Neuronal stem cell (in vitro differentiated cells): ENCODE measurements at regions not wholly inside any gene's neighbourhood (a gene's known extent, or its start where the extent isn't known, plus 50 kb on each side); places are given as distances from the start of the nearest gene placed in this dataset.
A peak's percentile ranks its signal among the peaks of the same experiment; 100 is the strongest.

Experiments
- DNase-seq: peaks from one replicate; pipeline ENCODE4 v3.0.0-alpha.2; 2013; ENCODE audit warnings: low spot score
- H2AFZ ChIP-seq: one replicate; pipeline ENCODE4 v1.6.1; 2013; ENCODE audit warnings: mild to moderate bottlenecking, low read length, inconsistent platforms
- H2AK5ac ChIP-seq: 2 replicates; pipeline ENCODE4 v1.6.1; 2013; ENCODE audit warnings: low read depth, mild to moderate bottlenecking, inconsistent platforms, low read length, moderate library complexity, mixed read lengths
- H2BK120ac ChIP-seq: 2 replicates; pipeline ENCODE4 v1.6.1; 2013; ENCODE audit warnings: low read depth, mild to moderate bottlenecking, inconsistent platforms, low read length, moderate library complexity, mixed read lengths
- H2BK12ac ChIP-seq: one replicate; pipeline ENCODE4 v1.6.1; 2013; ENCODE audit warnings: low read length, inconsistent platforms
- H2BK15ac ChIP-seq: 2 replicates; pipeline ENCODE4 v1.6.1; 2013; ENCODE audit warnings: mild to moderate bottlenecking, low read length, inconsistent platforms, mixed read lengths
- H2BK5ac ChIP-seq: one replicate; pipeline ENCODE4 v1.6.1; 2013; ENCODE audit warnings: inconsistent platforms, mild to moderate bottlenecking, low read length, moderate library complexity
- H3K14ac ChIP-seq: one replicate; pipeline ENCODE4 v1.6.1; 2013; ENCODE audit warnings: low read length, inconsistent platforms
- H3K18ac ChIP-seq: 2 replicates; pipeline ENCODE4 v1.6.1; 2013; ENCODE audit warnings: low read length, inconsistent platforms
- H3K23ac ChIP-seq: 2 replicates; pipeline ENCODE4 v1.6.1; 2013; ENCODE audit warnings: low read depth, mild to moderate bottlenecking, mixed read lengths, low read length, inconsistent platforms; ENCODE audit not compliant: poor library complexity
- H3K27ac ChIP-seq: replicated peaks from 3 replicates; pipeline ENCODE4 v1.5.1; 2013; ENCODE audit warnings: low read length, inconsistent platforms
- H3K27me3 ChIP-seq, 3 experiments: 2 replicates each; pipeline ENCODE4 v1.6.1; 2013; ENCODE audit warnings: low read length in 3 of 3, mild to moderate bottlenecking in 2 of 3, inconsistent platforms in 1 of 3, low read depth in 1 of 3, mixed read lengths in 1 of 3, moderate library complexity in 1 of 3; ENCODE audit not compliant: control insufficient read depth in 3 of 3, insufficient read depth in 3 of 3
- H3K36me3 ChIP-seq, 2 donors: replicated peaks in 1 of 2; 2 replicates each; pipeline ENCODE4 v1.6.1; 2013; ENCODE audit warnings: low read length in 2 of 2; ENCODE audit not compliant: control insufficient read depth in 2 of 2, insufficient read depth in 2 of 2
- H3K4ac ChIP-seq: 2 replicates; pipeline ENCODE4 v1.6.1; 2013; ENCODE audit warnings: inconsistent platforms, mild to moderate bottlenecking, low read length, moderate library complexity
- H3K4me1 ChIP-seq, 2 donors: 1 replicate in 1 of 2; 2 replicates in 1 of 2; pipeline ENCODE4 v1.6.1; 2013; ENCODE audit warnings: low read length in 2 of 2, low read depth in 1 of 2; ENCODE audit not compliant: control insufficient read depth in 2 of 2, insufficient read depth in 1 of 2
- H3K4me2 ChIP-seq: one replicate; pipeline ENCODE4 v1.6.1; 2013; ENCODE audit warnings: mild to moderate bottlenecking, low read length, inconsistent platforms; ENCODE audit not compliant: insufficient read depth, poor library complexity, severe bottlenecking
- H3K4me3 ChIP-seq, 2 donors: 2 replicates each; pipeline ENCODE4 v1.5.1; 2013; ENCODE audit warnings: low read length in 2 of 2, mild to moderate bottlenecking in 2 of 2, inconsistent platforms in 1 of 2, moderate library complexity in 1 of 2
- H3K79me1 ChIP-seq: one replicate; pipeline ENCODE4 v1.6.1; 2013; ENCODE audit warnings: low read depth, mild to moderate bottlenecking, inconsistent platforms, low read length, moderate library complexity
- H3K9ac ChIP-seq: one replicate; pipeline ENCODE4 v1.6.1; 2013; ENCODE audit warnings: mild to moderate bottlenecking, low read depth, low read length, inconsistent platforms; ENCODE audit not compliant: poor library complexity
- H3K9me3 ChIP-seq, 2 donors: replicated peaks in 1 of 2; 2 replicates each; pipeline versions ENCODE3 to v1.6.1; 2013; ENCODE audit warnings: low read length in 2 of 2, mild to moderate bottlenecking in 2 of 2, inconsistent platforms in 1 of 2, low read depth in 1 of 2, mixed read lengths in 1 of 2, moderate library complexity in 1 of 2; ENCODE audit not compliant: control insufficient read depth in 2 of 2, insufficient read depth in 1 of 2
- H4K8ac ChIP-seq: one replicate; pipeline ENCODE4 v1.6.1; 2013; ENCODE audit warnings: low read depth, mild to moderate bottlenecking, inconsistent platforms, low read length, moderate library complexity
- H4K91ac ChIP-seq: one replicate; pipeline ENCODE4 v1.6.1; 2013; ENCODE audit warnings: low read length, low read depth, mild to moderate bottlenecking, inconsistent platforms; ENCODE audit not compliant: poor library complexity
- WGBS, 2 donors: extraction: QIAGEN DNeasy Blood & Tissue Kit; methylation state at CpG; one replicate each; pipeline ENCODE4 v1.1.7; 2013; ENCODE audit warnings: missing lambda C conversion rate in 2 of 2, mixed read lengths in 1 of 2; ENCODE audit not compliant: insufficient read length in 2 of 2, insufficient replicate concordance in 1 of 2; ENCODE audit errors: extremely low coverage in 2 of 2; 5-methylcytosine and 5-hydroxymethylcytosine counted together

DNA sequence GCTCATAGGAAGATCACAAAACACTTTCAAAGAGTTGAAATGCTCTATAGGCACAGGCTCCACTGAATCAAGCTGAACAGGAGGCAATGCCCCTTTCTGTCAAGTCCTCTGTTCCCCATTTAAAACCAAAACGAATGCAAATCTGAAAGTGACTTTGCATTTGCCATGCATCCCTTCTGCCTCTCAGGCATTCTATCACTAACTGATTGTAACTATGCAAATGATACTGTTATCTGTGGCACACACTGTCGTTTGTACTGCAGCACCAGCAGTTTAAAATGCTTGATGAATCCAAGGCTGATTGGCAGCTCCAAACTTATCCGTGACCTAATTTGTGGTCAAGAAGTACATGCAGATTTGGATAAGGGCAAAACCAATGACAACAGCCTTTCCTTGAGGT, 1067.5 kb upstream of the MAP3K7 start:
- H3K27me3 ChIP-seq, result no peaks in the 10 kb centered on the region
- H2BK12ac ChIP-seq, result no peak overlapping the region
- H3K4ac ChIP-seq, result no peak overlapping the region
- H3K14ac ChIP-seq, result no peak overlapping the region
- peaks cover 6 to 9% of the 10 kb centered on the region in 2 donors for H3K4me1 ChIP-seq
- no peak overlapping the region for H3K4me2 ChIP-seq
- no peak overlapping the region for H4K8ac ChIP-seq
- no peak overlapping the region for H3K27ac ChIP-seq
- no peak overlapping the region for H2BK15ac ChIP-seq
- H3K23ac ChIP-seq, result no peak overlapping the region
- no peaks in the 10 kb centered on the region for H3K9me3 ChIP-seq
- no CpG with 5 or more reads among the region's 3 CpGs for WGBS, 2 donors
- H2AK5ac ChIP-seq, result no peak overlapping the region
- no peaks in the 10 kb centered on the region for H3K79me1 ChIP-seq
- H2BK120ac ChIP-seq, result no peak overlapping the region
- no peak for DNase-seq
- no peak overlapping the region for H3K4me3 ChIP-seq
- H3K9ac ChIP-seq, result no peak overlapping the region
- no peak overlapping the region for H2BK5ac ChIP-seq
- no peaks in the 10 kb centered on the region for H3K36me3 ChIP-seq
- no peak overlapping the region for H3K18ac ChIP-seq
- H2AFZ ChIP-seq, result peak overlapping the region; percentile 46
- no peak overlapping the region for H4K91ac ChIP-seq

DNA sequence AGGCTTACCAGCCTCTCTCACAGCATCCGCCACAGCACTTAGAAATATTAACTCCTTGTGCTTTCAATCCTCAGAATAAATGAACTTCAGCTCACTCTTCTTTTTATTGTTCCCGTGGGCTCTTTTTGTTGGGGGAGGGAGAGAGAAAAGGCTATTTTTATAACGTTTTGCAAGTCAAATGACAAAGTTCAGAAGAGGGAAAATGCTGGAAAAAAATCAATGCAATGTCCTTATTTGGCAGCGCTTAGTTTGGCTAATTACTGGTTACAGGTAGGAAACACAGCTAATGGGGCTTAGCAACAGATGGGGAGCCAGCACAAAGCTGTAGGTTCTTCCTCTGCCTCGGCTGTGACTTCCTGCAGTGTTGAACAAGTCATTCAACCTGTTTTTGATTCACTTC, 1067.0 kb upstream of the MAP3K7 start:
- H2AFZ ChIP-seq, result peak overlapping the region; percentile 46
- no peak overlapping the region for H3K9ac ChIP-seq
- no peaks in the 10 kb centered on the region for H3K27me3 ChIP-seq
- no peak overlapping the region for H2BK15ac ChIP-seq
- no peaks in the 10 kb centered on the region for H3K9me3 ChIP-seq
- H3K14ac ChIP-seq, result no peak overlapping the region
- no peak overlapping the region for H3K4ac ChIP-seq
- no peak overlapping the region for H4K8ac ChIP-seq
- H2BK12ac ChIP-seq, result no peak overlapping the region
- WGBS, 2 donors, result no CpG with 5 or more reads among the region's 5 CpGs
- no peak overlapping the region for H3K4me3 ChIP-seq
- no peak overlapping the region for H4K91ac ChIP-seq
- DNase-seq, result no peak
- no peak overlapping the region for H3K27ac ChIP-seq
- H2BK120ac ChIP-seq, result no peak overlapping the region
- no peak overlapping the region for H3K4me2 ChIP-seq
- peaks cover 4 to 9% of the 10 kb centered on the region in 2 donors for H3K4me1 ChIP-seq
- H3K23ac ChIP-seq, result no peak overlapping the region
- H2AK5ac ChIP-seq, result no peak overlapping the region
- no peaks in the 10 kb centered on the region for H3K36me3 ChIP-seq
- no peak overlapping the region for H3K18ac ChIP-seq
- H2BK5ac ChIP-seq, result no peak overlapping the region
- no peaks in the 10 kb centered on the region for H3K79me1 ChIP-seq

DNA sequence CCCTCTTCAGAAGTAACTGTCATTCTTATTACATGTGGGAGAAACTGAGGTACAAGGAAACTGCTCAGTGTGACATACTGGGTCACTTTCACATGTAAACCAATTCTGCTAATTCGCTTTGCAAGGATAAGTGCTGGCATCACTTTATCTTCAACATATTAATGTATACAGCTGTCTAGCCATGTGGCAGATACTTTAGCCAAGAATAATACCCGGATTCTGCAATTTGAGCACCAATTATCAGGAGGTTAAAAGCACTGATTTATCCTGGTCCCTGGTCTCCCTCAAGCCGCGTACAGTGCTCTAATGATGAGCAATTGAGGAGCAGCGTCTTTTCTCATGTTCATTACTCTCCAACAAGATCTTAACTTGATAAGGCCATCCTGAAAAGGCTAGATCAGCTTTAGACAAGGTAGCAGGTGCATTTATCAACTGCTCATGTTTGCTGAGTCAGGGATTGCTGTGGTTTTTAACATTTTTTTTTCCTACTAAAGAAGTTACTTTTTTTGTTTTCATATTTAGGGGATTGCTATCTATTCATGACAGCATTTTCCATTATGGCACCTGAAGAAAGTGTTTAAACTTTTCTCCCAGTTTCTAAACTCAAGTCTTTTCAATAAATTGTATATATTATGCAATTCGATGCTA, 1066.3 kb upstream of the MAP3K7 start:
- H2BK5ac ChIP-seq, result no peak overlapping the region
- H3K4me3 ChIP-seq, result no peak overlapping the region
- no peak overlapping the region for H2AK5ac ChIP-seq
- no peak overlapping the region for H4K91ac ChIP-seq
- no peak overlapping the region for H2BK15ac ChIP-seq
- H3K18ac ChIP-seq, result no peak overlapping the region
- no peaks in the 10 kb centered on the region for H3K27me3 ChIP-seq
- H3K79me1 ChIP-seq, result no peaks in the 10 kb centered on the region
- DNase-seq, result no peak
- peak overlapping the region; percentile 36 for H3K9ac ChIP-seq
- no peak overlapping the region for H2BK12ac ChIP-seq
- H3K4me1 ChIP-seq, result peaks cover 4 to 9% of the 10 kb centered on the region in 2 donors
- no peak overlapping the region for H2AFZ ChIP-seq
- H3K27ac ChIP-seq, result no peak overlapping the region
- no CpG with 5 or more reads among the region's 6 CpGs for WGBS, 2 donors
- no peak overlapping the region for H3K4ac ChIP-seq
- no peak overlapping the region for H3K23ac ChIP-seq
- H4K8ac ChIP-seq, result no peak overlapping the region
- no peaks in the 10 kb centered on the region for H3K9me3 ChIP-seq
- no peaks in the 10 kb centered on the region for H3K36me3 ChIP-seq
- H3K14ac ChIP-seq, result no peak overlapping the region
- no peak overlapping the region for H2BK120ac ChIP-seq
- H3K4me2 ChIP-seq, result no peak overlapping the region

DNA sequence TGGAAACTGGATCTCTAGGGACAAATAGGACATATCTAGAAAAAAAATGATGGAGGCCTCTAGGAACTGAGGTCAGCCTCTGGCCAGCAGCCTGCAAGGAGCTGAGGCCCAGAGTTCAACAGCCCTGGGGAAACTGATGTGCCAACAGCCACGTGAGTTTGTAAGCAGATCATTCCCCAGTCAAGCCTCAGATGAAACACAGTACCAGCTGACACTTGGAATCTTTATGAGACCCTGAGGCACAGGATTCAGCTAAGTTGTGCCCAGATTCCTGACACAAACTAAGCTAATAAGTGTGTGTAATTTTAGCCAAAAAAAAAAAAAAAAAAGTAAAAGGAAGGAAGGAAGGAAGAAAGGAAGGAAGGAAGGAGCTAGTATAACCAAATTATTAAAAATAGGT, 1059.8 kb upstream of the MAP3K7 start:
- H3K18ac ChIP-seq, result no peak overlapping the region
- H3K9me3 ChIP-seq, result no peaks in the 10 kb centered on the region
- H4K91ac ChIP-seq, result no peak overlapping the region
- WGBS, 2 donors, result no CpG with 5 or more reads among the region's 1 CpG
- no peaks in the 10 kb centered on the region for H3K79me1 ChIP-seq
- no peak overlapping the region for H3K4me3 ChIP-seq
- no peak overlapping the region for H2AK5ac ChIP-seq
- no peaks in the 10 kb centered on the region for H3K36me3 ChIP-seq
- no peak overlapping the region for H3K14ac ChIP-seq
- H2BK5ac ChIP-seq, result no peak overlapping the region
- no peak for DNase-seq
- no peak overlapping the region for H2BK12ac ChIP-seq
- no peak overlapping the region for H3K27ac ChIP-seq
- H3K23ac ChIP-seq, result no peak overlapping the region
- no peaks in the 10 kb centered on the region for H3K27me3 ChIP-seq
- no peak overlapping the region for H2BK120ac ChIP-seq
- H3K4ac ChIP-seq, result no peak overlapping the region
- H3K4me1 ChIP-seq, result no peaks in the 10 kb centered on the region
- no peak overlapping the region for H2AFZ ChIP-seq
- H3K4me2 ChIP-seq, result no peak overlapping the region
- no peak overlapping the region for H3K9ac ChIP-seq
- no peak overlapping the region for H4K8ac ChIP-seq
- no peak overlapping the region for H2BK15ac ChIP-seq
